ENCODE measurements at regions not wholly inside any gene's neighbourhood (a gene's known extent, or its start where the extent isn't known, plus 50 kb on each side); places are given as distances from the start of the nearest gene placed in this dataset.
"Not testable (repeated sequence)": the region's sequence is repeated elsewhere in the genome, so short reads cannot be mapped to it uniquely, and the experiment has no call there.

GRCh38 chr21:18819507-18819906 lies 415.9 kb upstream of the TMPRSS15 start:
- TF ChIP-seq, protein P1, sequence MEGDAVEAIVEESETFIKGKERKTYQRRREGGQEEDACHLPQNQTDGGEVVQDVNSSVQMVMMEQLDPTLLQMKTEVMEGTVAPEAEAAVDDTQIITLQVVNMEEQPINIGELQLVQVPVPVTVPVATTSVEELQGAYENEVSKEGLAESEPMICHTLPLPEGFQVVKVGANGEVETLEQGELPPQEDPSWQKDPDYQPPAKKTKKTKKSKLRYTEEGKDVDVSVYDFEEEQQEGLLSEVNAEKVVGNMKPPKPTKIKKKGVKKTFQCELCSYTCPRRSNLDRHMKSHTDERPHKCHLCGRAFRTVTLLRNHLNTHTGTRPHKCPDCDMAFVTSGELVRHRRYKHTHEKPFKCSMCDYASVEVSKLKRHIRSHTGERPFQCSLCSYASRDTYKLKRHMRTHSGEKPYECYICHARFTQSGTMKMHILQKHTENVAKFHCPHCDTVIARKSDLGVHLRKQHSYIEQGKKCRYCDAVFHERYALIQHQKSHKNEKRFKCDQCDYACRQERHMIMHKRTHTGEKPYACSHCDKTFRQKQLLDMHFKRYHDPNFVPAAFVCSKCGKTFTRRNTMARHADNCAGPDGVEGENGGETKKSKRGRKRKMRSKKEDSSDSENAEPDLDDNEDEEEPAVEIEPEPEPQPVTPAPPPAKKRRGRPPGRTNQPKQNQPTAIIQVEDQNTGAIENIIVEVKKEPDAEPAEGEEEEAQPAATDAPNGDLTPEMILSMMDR (IDR thresholded peaks at IDR 0.05): no peak
- no peak for DNase-seq (ENCODE audit: low spot score)
- no peaks in the 10 kb centered on the region for H3K36me3 ChIP-seq
- no peaks in the 10 kb centered on the region for H3K4me1 ChIP-seq
- H3K27me3 ChIP-seq: no peaks in the 10 kb centered on the region
- peaks cover 0 to 6% of the 10 kb centered on the region in 2 donors for H3K9me3 ChIP-seq
- no peak overlapping the region for H3K27ac ChIP-seq
- H3K4me3 ChIP-seq: no peak overlapping the region

GRCh38 chr21:18826562-18826961 lies 423.0 kb upstream of the TMPRSS15 start:
- no peak overlapping the region for H3K27ac ChIP-seq
- H3K36me3 ChIP-seq: no peaks in the 10 kb centered on the region
- no peak for DNase-seq (ENCODE audit: low spot score)
- no peaks in the 10 kb centered on the region for H3K4me1 ChIP-seq
- no peak overlapping the region for H3K4me3 ChIP-seq
- H3K27me3 ChIP-seq: no peaks in the 10 kb centered on the region
- TF ChIP-seq, protein P1 (IDR thresholded peaks at IDR 0.05): no peak
- H3K9me3 ChIP-seq: peaks cover 4 to 6% of the 10 kb centered on the region in 2 donors

GRCh38 chr21:18831942-18832676 lies 428.5 kb upstream of the TMPRSS15 start:
- H3K4me1 ChIP-seq: no peaks in the 10 kb centered on the region
- no peaks in the 10 kb centered on the region for H3K9me3 ChIP-seq
- no peaks in the 10 kb centered on the region for H3K27me3 ChIP-seq
- no peak for DNase-seq (ENCODE audit: low spot score)
- TF ChIP-seq, protein P1 (IDR thresholded peaks at IDR 0.05): no peak
- no peak overlapping the region for H3K27ac ChIP-seq
- no peak overlapping the region for H3K4me3 ChIP-seq
- no peaks in the 10 kb centered on the region for H3K36me3 ChIP-seq

- TF ChIP-seq, protein P1 (IDR thresholded peaks at IDR 0.05): no peak
- H3K27me3 ChIP-seq: no peaks in the 10 kb centered on the region
- no peaks in the 10 kb centered on the region for H3K36me3 ChIP-seq
- no peak for DNase-seq (ENCODE audit: low spot score)
- no peak overlapping the region for H3K4me3 ChIP-seq
- no peak overlapping the region for H3K27ac ChIP-seq
- no peaks in the 10 kb centered on the region for H3K4me1 ChIP-seq
- H3K9me3 ChIP-seq: no peaks in the 10 kb centered on the region
Observed at GRCh38 chr21:18832950-18833349, 429.4 kb upstream of the TMPRSS15 start.

DNA sequence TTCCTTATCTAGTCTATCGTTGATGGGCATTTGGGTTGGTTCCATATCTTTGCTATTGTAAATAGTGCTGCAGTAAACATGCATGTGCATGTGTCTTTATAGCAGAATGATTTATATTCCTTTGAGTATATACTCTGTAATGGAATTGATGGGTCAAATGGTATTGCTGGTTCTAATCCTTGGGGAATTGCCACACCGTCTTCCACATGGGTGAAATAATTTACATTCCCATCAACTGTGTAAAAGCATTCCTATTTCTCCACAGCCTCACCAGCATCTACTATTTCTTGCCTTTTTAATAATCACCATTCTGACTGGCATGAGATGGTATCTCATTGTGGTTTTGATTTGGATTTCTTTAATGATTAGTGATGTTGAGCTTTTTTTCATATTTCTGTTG lies 430.5 kb upstream of the TMPRSS15 start:
- H3K4me3 ChIP-seq; DNase-seq (ENCODE audit: low spot score); H3K9me3 ChIP-seq; H3K27ac ChIP-seq; H3K4me1 ChIP-seq; H3K36me3 ChIP-seq; H3K27me3 ChIP-seq: not testable (repeated sequence)

DNA sequence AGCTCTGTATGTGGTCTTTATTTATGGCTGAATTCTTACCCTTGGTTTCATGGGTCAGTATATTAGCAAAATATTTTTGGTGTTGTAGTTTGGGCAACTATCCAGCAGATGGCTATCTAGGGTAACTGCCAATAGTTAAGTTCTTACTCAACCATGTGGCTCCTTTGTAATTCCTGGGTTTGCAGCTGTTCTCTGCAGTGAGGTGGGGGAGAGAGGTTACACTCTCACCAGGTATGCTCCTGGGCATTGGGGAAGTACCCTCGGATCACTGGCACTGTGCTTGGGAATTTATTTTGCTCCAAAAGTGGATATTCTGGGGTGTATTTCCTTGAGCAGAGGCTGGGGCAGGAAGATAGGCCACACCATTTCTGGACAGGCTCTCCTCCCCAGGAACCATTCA lies 436.7 kb upstream of the TMPRSS15 start:
- Histone ChIP-seq H3K4me1 (no peaks in the 10 kb centered on the region), H3K9me3 (no peaks in the 10 kb centered on the region), H3K27ac (no peak overlapping the region)

GRCh38 chr21:18857606-18858005 lies 454.0 kb upstream of the TMPRSS15 start:
- not testable (repeated sequence) for H3K27me3 ChIP-seq; H3K4me1 ChIP-seq; H3K36me3 ChIP-seq; H3K27ac ChIP-seq; DNase-seq (ENCODE audit: low spot score); H3K4me3 ChIP-seq
- peaks cover 0 to 14% of the 10 kb centered on the region in 2 donors for H3K9me3 ChIP-seq

More for the DNA sequence above, 436.7 kb upstream of the TMPRSS15 start:
- Histone ChIP-seq H3K36me3 (no peaks in the 10 kb centered on the region), H3K4me3 (no peak overlapping the region), H3K27me3 (no peaks in the 10 kb centered on the region)
- DNase-seq (ENCODE audit: low spot score): no peak
- TF ChIP-seq, protein P1 (IDR thresholded peaks at IDR 0.05): no peak

All from right atrium auricular region (tissue), 2 donors.